GM19468 (cell line): ENCODE measurements at regions not wholly inside any gene's neighbourhood (a gene's known extent, or its start where the extent isn't known, plus 50 kb on each side); places are given as distances from the start of the nearest gene placed in this dataset.
"Not testable (repeated sequence)": the region's sequence is repeated elsewhere in the genome, so short reads cannot be mapped to it uniquely, and the experiment has no call there.

Experiments
- ATAC-seq: cut with Tn5 transposase; IDR thresholded peaks from one replicate; pipeline ENCODE4 v1.9.1; 2021; ENCODE audit warnings: mild to moderate bottlenecking, moderate library complexity, moderate number of reproducible peaks; ENCODE audit not compliant: unreplicated experiment; ENCODE audit errors: extremely low read depth

- ATAC-seq = no peak
These were observed 851.0 kb upstream of the EPHA7 start for GRCh38 chr6:94270091-94270948.

GRCh38 chr6:94269256-94269655 is 849.9 kb upstream of the EPHA7 start:
- ATAC-seq = no peak

- no peak for ATAC-seq
These were observed 841.4 kb upstream of the EPHA7 start for GRCh38 chr6:94260765-94261164.

DNA sequence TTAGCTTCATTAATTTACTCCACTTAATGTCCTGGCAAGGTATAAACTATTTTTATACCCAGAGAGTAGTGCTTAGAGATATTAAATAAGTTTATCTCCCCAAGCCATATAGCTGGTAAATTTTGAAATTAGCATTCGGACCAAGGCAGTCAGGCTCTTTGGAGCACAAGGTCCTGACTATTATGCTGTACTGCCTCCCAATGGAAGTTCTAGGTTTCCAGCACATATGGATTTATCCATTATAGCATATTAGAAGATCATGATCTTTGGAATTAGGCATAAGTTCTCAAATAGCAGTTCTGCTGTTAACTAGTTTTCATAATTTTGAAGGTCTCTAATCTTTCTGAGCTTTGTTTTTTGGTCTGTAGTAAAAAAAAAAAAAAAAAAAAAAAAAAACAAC is 835.3 kb upstream of the EPHA7 start:
- ATAC-seq = no peak

DNA sequence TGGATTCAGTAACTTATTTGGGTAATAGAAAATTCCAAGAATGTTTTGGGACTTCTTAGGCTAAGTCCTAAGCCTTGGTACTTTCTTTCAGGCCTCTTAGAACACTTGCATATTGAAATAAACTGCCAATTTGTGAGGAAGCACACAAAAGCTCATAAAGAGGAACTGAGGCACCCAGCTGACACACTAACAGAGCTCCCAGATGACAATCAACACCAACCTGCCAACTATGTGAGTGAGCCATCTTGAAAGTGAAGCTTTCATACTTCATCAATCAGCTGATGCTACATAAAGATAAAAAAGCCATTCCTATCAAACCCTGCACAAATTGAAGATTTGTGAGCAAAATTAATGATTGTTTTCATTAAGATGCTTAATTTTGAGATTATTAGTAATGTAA is 832.5 kb upstream of the EPHA7 start:
- ATAC-seq = no peak

DNA sequence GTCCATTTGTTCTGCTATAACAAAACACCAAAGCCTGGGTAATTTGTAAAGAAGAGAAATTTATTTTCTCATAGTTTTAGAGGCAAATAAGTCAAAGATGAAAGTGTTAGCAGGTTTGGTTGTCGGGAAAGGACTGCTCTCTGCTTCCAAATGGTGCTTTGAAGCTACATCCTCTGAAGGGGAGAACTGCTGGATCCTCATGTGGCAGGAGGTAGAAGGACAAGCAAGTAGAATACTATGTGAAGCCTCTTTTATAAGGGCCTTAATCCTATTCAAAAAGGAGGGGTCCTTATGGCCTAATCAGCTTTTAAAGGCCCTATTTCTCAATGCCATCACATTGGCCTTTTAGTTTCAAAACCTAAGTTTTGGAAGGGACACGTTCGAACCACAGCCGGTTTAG is 826.0 kb upstream of the EPHA7 start:
- ATAC-seq = no peak

DNA sequence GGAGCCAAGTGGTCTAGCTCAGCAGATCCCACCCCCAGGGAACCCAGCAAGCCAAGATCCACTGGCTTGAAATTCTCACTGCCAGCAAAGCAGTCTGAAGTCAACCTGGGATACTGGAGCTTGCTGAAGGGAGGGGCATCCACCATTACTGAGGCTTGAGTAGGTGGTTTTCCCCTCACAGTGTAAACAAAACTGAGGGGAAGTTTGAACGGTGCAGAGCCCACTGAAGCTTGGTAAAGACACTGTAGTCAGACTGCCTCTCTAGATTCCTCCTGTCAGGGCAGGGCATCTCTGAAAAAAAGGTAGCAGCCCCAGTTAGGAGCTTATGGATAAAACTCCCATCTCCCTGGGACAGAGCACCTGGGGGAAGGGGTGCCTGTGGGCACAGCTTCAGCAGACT is 819.5 kb upstream of the EPHA7 start:
- ATAC-seq = no peak

- no peak for ATAC-seq
These were observed 808.4 kb upstream of the EPHA7 start for GRCh38 chr6:94227741-94228140.

DNA sequence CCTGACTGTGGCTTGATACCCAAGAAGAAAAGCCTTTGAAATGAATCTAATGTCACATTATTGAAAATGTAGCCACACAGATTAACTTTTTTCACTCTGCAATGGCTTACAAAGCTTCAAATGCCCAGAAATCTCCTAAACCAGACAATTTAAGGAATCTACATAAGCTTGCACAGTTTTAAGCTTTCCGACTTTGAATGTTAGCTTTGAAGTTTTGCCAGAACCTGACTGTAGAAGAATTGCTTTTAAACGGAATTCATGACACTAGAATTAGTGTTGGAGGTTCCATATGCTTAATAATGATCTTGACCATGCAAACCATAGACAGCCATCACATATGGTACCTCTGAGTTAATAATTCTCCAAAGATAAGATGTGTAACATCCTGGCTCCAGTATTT is 798.5 kb upstream of the EPHA7 start:
- no peak for ATAC-seq

DNA sequence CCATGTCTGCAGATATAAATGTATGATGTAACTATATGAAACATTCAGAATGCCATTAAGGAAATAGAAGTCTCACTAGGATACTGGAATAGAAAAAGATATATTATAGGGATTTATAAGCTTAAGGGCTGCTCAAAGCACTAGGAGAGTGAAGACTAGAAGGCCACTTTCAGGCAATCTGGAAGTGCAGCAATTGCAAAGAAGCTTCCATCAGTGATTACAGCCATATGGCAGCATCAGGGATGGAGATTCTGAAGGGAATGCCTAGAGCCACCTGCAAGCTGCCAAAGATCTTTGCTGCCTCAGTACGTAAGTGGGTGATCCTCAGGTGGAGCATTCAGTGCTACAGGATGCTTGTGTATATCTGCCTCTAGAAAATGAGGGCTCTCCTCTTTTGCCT is 796.2 kb upstream of the EPHA7 start:
- ATAC-seq = no peak

- ATAC-seq = no peak
These were observed 793.9 kb upstream of the EPHA7 start for GRCh38 chr6:94213226-94213625.

- no peak for ATAC-seq
These were observed 777.5 kb upstream of the EPHA7 start for GRCh38 chr6:94196891-94197290.

DNA sequence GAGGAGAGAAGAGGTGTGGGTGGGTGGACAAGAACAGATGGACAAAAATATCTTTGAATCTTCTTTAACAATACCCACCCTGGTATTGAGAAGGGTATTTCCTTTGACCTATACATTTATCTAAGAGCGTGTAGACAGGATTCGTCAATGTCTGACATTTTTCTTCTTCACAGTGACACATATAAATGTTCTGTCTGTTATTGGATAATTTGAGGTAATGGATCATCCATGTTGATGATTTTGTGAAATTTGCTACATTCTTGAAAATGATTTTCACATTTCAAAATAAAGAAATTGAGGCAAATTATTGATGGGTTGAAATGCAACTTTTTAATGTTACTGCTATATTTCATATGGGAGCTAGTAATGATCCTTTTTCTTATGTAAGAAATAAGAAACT is 770.7 kb upstream of the EPHA7 start:
- ATAC-seq = no peak

DNA sequence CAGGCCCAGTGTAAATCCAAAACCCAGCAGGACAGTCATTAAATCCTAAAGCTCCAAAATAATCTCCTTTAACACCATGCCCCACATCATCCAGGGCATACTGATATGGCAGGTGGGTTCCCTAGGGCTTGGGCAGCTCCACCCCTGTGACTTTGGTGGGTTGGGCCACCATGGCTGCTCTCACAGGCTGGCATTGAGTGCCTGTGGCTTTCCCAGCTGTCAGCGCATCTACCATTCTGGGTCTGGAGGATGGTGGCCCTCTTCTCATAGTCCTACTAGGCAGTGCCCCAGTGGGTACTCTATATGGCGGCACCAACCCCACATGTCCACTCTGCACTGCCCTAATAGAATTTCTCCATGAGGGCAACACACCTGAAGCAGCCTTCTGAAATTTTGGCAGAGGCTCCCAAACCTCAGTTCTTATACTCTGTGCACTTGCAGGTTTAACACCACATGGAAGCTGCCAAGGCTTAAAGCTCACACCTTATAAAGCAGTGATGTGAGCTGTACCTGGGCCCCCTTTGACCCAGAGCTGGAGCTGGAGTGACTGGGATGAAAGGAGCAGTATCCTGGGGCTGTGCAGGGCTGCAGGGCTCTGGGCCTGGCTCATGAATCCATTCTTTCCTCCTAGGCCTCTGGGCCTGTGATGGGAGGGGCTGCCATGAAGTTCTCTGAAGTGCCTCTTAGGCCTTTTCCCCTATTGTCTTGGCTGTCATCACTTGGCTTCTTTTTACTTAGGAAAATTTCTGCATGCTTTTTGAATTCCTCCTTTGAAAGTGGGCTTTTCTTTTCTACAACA is 765.5 kb upstream of the EPHA7 start:
- ATAC-seq = no peak

GRCh38 chr6:94177429-94177828 is 758.1 kb upstream of the EPHA7 start:
- ATAC-seq = no peak

- no peak for ATAC-seq
These were observed 756.1 kb upstream of the EPHA7 start for GRCh38 chr6:94175465-94175864.

DNA sequence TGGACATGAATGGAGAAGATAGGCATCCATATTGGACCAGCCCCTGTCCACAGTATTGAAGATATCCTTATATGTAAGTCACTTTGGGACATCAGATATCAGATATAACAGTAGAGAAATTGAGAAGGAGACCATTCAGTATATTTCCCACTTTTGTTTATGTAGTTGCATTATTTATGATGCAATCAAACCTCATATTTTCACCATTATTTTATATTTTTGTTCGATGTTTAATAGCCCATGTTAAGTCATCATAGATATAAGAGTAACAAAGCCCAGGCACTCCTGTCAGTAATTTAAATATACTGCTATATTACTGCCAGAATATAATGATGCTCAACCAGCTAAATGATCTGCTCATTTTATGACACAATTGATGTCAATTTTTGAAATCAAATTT is 744.5 kb upstream of the EPHA7 start:
- ATAC-seq = no peak

- no peak for ATAC-seq
These were observed 731.5 kb upstream of the EPHA7 start for GRCh38 chr6:94150886-94151285.

- no peak for ATAC-seq
These were observed 725.4 kb upstream of the EPHA7 start for GRCh38 chr6:94144807-94145206.

DNA sequence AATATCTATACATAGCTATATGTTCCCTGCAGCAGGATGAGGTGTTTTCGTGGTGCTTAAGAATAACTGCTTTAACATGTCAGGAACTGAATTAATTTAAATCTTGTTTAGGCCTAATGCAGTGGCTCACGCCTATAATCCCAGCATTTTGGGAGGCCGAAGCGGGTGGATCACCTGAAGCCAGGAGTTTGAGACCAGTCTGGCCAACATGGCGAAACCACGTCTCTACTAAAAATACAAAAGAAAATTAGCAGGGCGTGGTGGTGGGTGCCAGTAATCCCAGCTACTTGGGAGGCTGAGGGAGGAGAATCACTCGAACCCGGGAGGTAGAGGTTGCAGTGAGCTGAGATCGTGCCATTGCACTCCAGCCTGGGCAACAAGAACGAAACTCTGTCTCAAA is 717.8 kb upstream of the EPHA7 start:
- ATAC-seq = not testable (repeated sequence)

DNA sequence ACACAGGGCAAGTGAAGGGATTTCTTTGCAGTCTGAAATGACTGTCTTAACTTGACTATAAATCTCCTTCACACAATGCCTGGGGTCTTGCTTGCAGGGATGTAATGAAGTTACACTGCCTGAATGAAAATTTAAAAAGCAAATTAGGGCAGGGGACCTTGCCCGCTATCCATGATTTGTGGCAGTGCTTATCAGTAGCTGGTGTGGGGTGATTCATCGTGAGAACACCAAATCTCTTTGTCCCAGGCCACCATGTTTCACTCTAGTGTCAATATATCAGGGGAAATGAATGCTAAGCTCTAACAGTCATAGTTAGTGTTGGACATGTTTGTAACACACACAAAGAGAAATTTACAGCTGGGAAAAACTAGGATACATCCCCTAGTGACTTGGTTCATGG is 713.7 kb upstream of the EPHA7 start:
- no peak for ATAC-seq

- ATAC-seq = no peak
These were observed 711.9 kb upstream of the EPHA7 start for GRCh38 chr6:94131271-94131670.
